OCI-LY1 (cell line): ENCODE measurements at regions not wholly inside any gene's neighbourhood (a gene's known extent, or its start where the extent isn't known, plus 50 kb on each side); places are given as distances from the start of the nearest gene placed in this dataset.

Experiments
- EZH2 ChIP-seq: fragments of 200-600 bp; sonication (generic), shearing (Covaris generic); IDR thresholded peaks from 2 replicates; pipeline ENCODE4 v1.8.0; 2017; ENCODE audit warnings: borderline replicate concordance, mixed run types, mild to moderate bottlenecking, antibody characterized with exemption, low read length, moderate library complexity, mixed read lengths
- TF ChIP-seq, protein P1 (sequence below): fragments of 200-600 bp; sonication (generic), shearing (Covaris generic); IDR thresholded peaks from 2 replicates; pipeline ENCODE4 v1.5.1; 2017; ENCODE audit warnings: mild to moderate bottlenecking, antibody characterized with exemption, low read length, moderate library complexity, mixed read lengths

DNA sequence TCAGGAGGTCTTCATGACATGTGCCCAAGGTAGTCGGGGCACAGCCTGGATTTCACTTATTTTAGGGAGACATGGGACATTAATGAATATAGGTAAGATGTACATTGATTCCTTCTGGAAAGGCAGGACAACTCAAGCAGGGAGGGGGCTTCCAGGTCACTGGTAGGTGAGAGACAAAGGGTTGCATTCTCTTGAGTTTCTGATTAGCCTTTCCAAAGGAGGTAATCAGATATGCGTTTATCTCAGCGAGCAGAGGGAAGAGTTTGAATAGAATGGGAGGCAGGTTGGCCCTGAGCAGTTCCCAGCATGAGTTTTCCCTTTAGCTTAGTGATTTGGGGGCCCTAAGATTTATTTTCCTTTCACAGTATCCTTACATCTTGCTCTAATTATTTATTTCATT lies 443.8 kb upstream of the EEF2KMT start:
- TF ChIP-seq, protein P1, sequence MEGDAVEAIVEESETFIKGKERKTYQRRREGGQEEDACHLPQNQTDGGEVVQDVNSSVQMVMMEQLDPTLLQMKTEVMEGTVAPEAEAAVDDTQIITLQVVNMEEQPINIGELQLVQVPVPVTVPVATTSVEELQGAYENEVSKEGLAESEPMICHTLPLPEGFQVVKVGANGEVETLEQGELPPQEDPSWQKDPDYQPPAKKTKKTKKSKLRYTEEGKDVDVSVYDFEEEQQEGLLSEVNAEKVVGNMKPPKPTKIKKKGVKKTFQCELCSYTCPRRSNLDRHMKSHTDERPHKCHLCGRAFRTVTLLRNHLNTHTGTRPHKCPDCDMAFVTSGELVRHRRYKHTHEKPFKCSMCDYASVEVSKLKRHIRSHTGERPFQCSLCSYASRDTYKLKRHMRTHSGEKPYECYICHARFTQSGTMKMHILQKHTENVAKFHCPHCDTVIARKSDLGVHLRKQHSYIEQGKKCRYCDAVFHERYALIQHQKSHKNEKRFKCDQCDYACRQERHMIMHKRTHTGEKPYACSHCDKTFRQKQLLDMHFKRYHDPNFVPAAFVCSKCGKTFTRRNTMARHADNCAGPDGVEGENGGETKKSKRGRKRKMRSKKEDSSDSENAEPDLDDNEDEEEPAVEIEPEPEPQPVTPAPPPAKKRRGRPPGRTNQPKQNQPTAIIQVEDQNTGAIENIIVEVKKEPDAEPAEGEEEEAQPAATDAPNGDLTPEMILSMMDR = no peak
- TF ChIP-seq EZH2 = no peak
